ENCODE measurements at regions not wholly inside any gene's neighbourhood (a gene's known extent, or its start where the extent isn't known, plus 50 kb on each side); places are given as distances from the start of the nearest gene placed in this dataset.
A peak's percentile ranks its signal among the peaks of the same experiment; 100 is the strongest.

GRCh38 chr13:70630247-70630646 lies 522.0 kb upstream of the KLHL1 start:
- Histone ChIP-seq H3K27me3 (ENCODE audit: insufficient read depth, low read length, poor library complexity, severe bottlenecking) (no peaks in the 10 kb centered on the region), H2AFZ (ENCODE audit: low read length) (peak overlapping the region; percentile 49; the same call in 1 of the 2 replicates), H3K9me2 (replicated peaks; ENCODE audit: low read depth, low read length) (no peaks in the 10 kb centered on the region), H3F3A (ENCODE audit: low read depth) (no peaks in the 10 kb centered on the region), H4K20me1 (ENCODE audit: insufficient read depth, low read length, poor library complexity, severe bottlenecking) (no peaks in the 10 kb centered on the region), H3K4me2 (ENCODE audit: low read depth, low read length, poor library complexity, severe bottlenecking) (no peak overlapping the region), H3K36me3 (ENCODE audit: insufficient read depth, low read length) (no peaks in the 10 kb centered on the region), H3K4me3 (ENCODE audit: low read length, poor library complexity, severe bottlenecking) (no peak overlapping the region), H3K9me3 (ENCODE audit: insufficient read depth, low read depth, low read length) (no peaks in the 10 kb centered on the region), H3K79me2 (ENCODE audit: insufficient read depth, low read length) (no peaks in the 10 kb centered on the region), H3K4me1 (ENCODE audit: insufficient read depth, low read length, poor library complexity, severe bottlenecking) (peaks cover 3% of the 10 kb centered on the region), H3K9ac (ENCODE audit: low read depth, low read length, poor library complexity, severe bottlenecking) (no peak overlapping the region)
- TF ChIP-seq CTCF (conservative IDR thresholded peaks at IDR 0.05; ENCODE audit: low read length), result no peak
- no peak for TF ChIP-seq EZH2phosphoT487 (IDR thresholded peaks at IDR 0.05; ENCODE audit: borderline replicate concordance)

DNA sequence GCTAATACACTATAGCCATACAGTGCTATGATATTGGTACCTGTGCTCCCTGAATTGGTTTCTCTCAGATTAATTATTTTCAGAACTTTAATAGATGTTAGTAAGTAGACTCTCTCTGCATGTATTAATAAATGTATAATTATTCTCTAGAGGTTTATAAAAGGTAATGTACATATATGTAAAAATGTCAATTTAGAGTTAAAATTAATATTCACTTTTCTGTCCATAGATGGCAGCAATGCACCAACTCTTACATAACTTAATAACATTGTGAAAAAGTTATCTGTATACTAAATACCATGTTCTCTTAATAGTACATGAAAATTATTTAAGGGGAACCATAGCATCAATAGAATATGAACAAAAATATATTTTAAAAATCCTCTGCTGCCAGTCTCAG lies 515.0 kb upstream of the KLHL1 start:
- Histone ChIP-seq H3K36me3 (ENCODE audit: insufficient read depth, low read length) (no peaks in the 10 kb centered on the region), H3K9me3 (ENCODE audit: insufficient read depth, low read depth, low read length) (no peaks in the 10 kb centered on the region), H3K79me2 (ENCODE audit: insufficient read depth, low read length) (no peaks in the 10 kb centered on the region), H3K9ac (ENCODE audit: low read depth, low read length, poor library complexity, severe bottlenecking) (no peak overlapping the region), H3K4me2 (ENCODE audit: low read depth, low read length, poor library complexity, severe bottlenecking) (no peak overlapping the region), H3K27me3 (ENCODE audit: insufficient read depth, low read length, poor library complexity, severe bottlenecking) (no peaks in the 10 kb centered on the region), H3K4me3 (ENCODE audit: low read length, poor library complexity, severe bottlenecking) (no peak overlapping the region), H3K9me2 (replicated peaks; ENCODE audit: low read depth, low read length) (no peaks in the 10 kb centered on the region), H3F3A (ENCODE audit: low read depth) (no peaks in the 10 kb centered on the region), H4K20me1 (ENCODE audit: insufficient read depth, low read length, poor library complexity, severe bottlenecking) (no peaks in the 10 kb centered on the region), H2AFZ (ENCODE audit: low read length) (0 out of 2 replicates have a peak overlapping the region, but pooled peaks have one; percentile 23), H3K4me1 (ENCODE audit: insufficient read depth, low read length, poor library complexity, severe bottlenecking) (peaks cover 3% of the 10 kb centered on the region)
- TF ChIP-seq EZH2phosphoT487 (IDR thresholded peaks at IDR 0.05; ENCODE audit: borderline replicate concordance) (no peak), CTCF (conservative IDR thresholded peaks at IDR 0.05; ENCODE audit: low read length) (peak; percentile 69)

DNA sequence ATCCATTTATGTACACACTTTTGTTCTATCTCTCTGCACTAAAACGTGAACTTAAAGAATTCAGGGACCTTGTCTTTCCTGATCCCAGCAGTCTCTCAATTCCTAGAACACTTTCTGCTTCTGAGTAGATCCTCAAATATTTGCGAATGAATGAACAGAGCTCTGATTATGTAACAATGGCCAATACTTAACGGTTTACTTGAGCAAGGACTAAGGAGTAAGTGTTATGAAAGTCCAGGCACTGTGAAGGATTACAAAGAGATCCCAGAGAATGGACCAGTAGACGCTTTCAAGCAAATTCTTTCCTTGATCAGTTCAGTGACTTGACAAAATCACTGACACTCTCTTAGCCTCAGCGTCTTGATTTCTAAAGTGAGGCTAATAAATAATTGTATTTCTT lies 514.5 kb upstream of the KLHL1 start:
- Histone ChIP-seq H3K9ac (ENCODE audit: low read depth, low read length, poor library complexity, severe bottlenecking) (no peak overlapping the region), H3K27me3 (ENCODE audit: insufficient read depth, low read length, poor library complexity, severe bottlenecking) (no peaks in the 10 kb centered on the region), H3K9me3 (ENCODE audit: insufficient read depth, low read depth, low read length) (no peaks in the 10 kb centered on the region), H3K4me3 (ENCODE audit: low read length, poor library complexity, severe bottlenecking) (no peak overlapping the region), H2AFZ (ENCODE audit: low read length) (peak overlapping the region; percentile 68; the same call in 1 of the 2 replicates), H3F3A (ENCODE audit: low read depth) (no peaks in the 10 kb centered on the region), H3K9me2 (replicated peaks; ENCODE audit: low read depth, low read length) (no peaks in the 10 kb centered on the region), H3K79me2 (ENCODE audit: insufficient read depth, low read length) (no peaks in the 10 kb centered on the region), H3K36me3 (ENCODE audit: insufficient read depth, low read length) (no peaks in the 10 kb centered on the region), H3K4me2 (ENCODE audit: low read depth, low read length, poor library complexity, severe bottlenecking) (no peak overlapping the region), H4K20me1 (ENCODE audit: insufficient read depth, low read length, poor library complexity, severe bottlenecking) (no peaks in the 10 kb centered on the region), H3K4me1 (ENCODE audit: insufficient read depth, low read length, poor library complexity, severe bottlenecking) (peaks cover 3% of the 10 kb centered on the region)
- TF ChIP-seq EZH2phosphoT487 (IDR thresholded peaks at IDR 0.05; ENCODE audit: borderline replicate concordance) (no peak), CTCF (conservative IDR thresholded peaks at IDR 0.05; ENCODE audit: low read length) (no peak)

Measured in Loucy (cell line).